Neural cell (in vitro differentiated cells): ENCODE measurements at regions not wholly inside any gene's neighbourhood (a gene's known extent, or its start where the extent isn't known, plus 50 kb on each side); places are given as distances from the start of the nearest gene placed in this dataset.

Experiments
- H2AFZ ChIP-seq: fragments of 200-600, 300-800 bp; sonication (generic), shearing (Covaris generic); 2 replicates; pipeline ENCODE4 v1.6.0; 2014; ENCODE audit warnings: low read depth, mild to moderate bottlenecking, antibody characterized with exemption, low read length, moderate library complexity
- H3F3A ChIP-seq: fragments of 200-600 bp; shearing (Covaris generic); 2 replicates; pipeline ENCODE4 v1.6.1; 2016; ENCODE audit warnings: mild to moderate bottlenecking, moderate library complexity, mixed read lengths, antibody characterized with exemption, low read length; ENCODE audit not compliant: insufficient read depth, poor library complexity, severe bottlenecking
- H3K27ac ChIP-seq: fragments of 200-600, 300-800 bp; sonication (generic), shearing (Covaris generic); 2 replicates; pipeline ENCODE4 v1.5.1; 2014; ENCODE audit warnings: mild to moderate bottlenecking, low read length, moderate library complexity
- H3K27me3 ChIP-seq: fragments of 300-800, 200-600 bp; sonication (generic), shearing (Covaris generic); 2 replicates; pipeline ENCODE4 v1.6.0; 2014; ENCODE audit warnings: mild to moderate bottlenecking, low read depth, low read length, moderate library complexity; ENCODE audit not compliant: insufficient read depth
- H3K36me3 ChIP-seq: fragments of 300-800, 200-600 bp; sonication (generic), shearing (Covaris generic); 2 replicates; pipeline ENCODE4 v1.5.1; 2014; ENCODE audit warnings: mild to moderate bottlenecking, antibody characterized with exemption, low read length, moderate library complexity; ENCODE audit not compliant: insufficient read depth
- H3K4me2 ChIP-seq: fragments of 300-800, 200-600 bp; sonication (generic), shearing (Covaris generic); 2 replicates; pipeline ENCODE4 v1.6.0; 2014; ENCODE audit warnings: mild to moderate bottlenecking, low read length
- H3K4me3 ChIP-seq: fragments of 300-800, 200-600 bp; sonication (generic), shearing (Covaris generic); 2 replicates; pipeline ENCODE4 v1.5.1; 2014; ENCODE audit warnings: mild to moderate bottlenecking, low read length, moderate library complexity
- H3K79me2 ChIP-seq: fragments of 200-600 bp; shearing (Covaris generic); replicated peaks from 2 replicates; pipeline ENCODE4 v1.6.0; 2014; ENCODE audit warnings: mild to moderate bottlenecking, low read length, moderate library complexity; ENCODE audit not compliant: insufficient read depth
- H3K9ac ChIP-seq: fragments of 300-800, 200-600 bp; sonication (generic), shearing (Covaris generic); 2 replicates; pipeline ENCODE4 v1.6.1; 2016; ENCODE audit warnings: mild to moderate bottlenecking, low read length, mixed read lengths
- H3K9me2 ChIP-seq: fragments of 200-600 bp; shearing (Covaris generic); 2 replicates; pipeline ENCODE4 v1.6.1; 2016; ENCODE audit warnings: mild to moderate bottlenecking, low read length, mixed read lengths; ENCODE audit not compliant: insufficient read depth
- H3K9me3 ChIP-seq: fragments of 200-600, 300-800 bp; sonication (generic), shearing (Covaris generic); 2 replicates; pipeline ENCODE4 v1.6.1; 2016; ENCODE audit warnings: mild to moderate bottlenecking, mixed run types, low read length, moderate library complexity, mixed read lengths
- H4K20me1 ChIP-seq: fragments of 200-600 bp; shearing (Covaris generic); 2 replicates; pipeline ENCODE4 v1.6.1; 2016; ENCODE audit warnings: mild to moderate bottlenecking, mixed run types; ENCODE audit not compliant: insufficient read depth
- CTCF ChIP-seq: fragments of 450-650 bp; IDR thresholded peaks from 2 replicates; pipeline ENCODE4 v1.5.1; 2014; ENCODE audit warnings: antibody characterized with exemption, mild to moderate bottlenecking, moderate library complexity; ENCODE audit not compliant: poor library complexity, severe bottlenecking
- EP300 ChIP-seq: fragments of 450-650 bp; conservative IDR thresholded peaks from 2 replicates; pipeline ENCODE4 v1.6.1; 2014; ENCODE audit warnings: antibody characterized with exemption, mild to moderate bottlenecking, moderate library complexity; ENCODE audit not compliant: poor library complexity, severe bottlenecking
- EZH2 ChIP-seq: fragments of 200-600, 300-800 bp; shearing (Covaris generic), sonication (generic); IDR thresholded peaks from 2 replicates; pipeline ENCODE4 v1.6.1; 2014; ENCODE audit warnings: antibody characterized with exemption, low read length, borderline replicate concordance, mild to moderate bottlenecking; ENCODE audit not compliant: insufficient read depth, poor library complexity, severe bottlenecking
- MXI1 ChIP-seq: fragments of 450-650 bp; conservative IDR thresholded peaks from 2 replicates; pipeline ENCODE4 v1.6.1; 2014; ENCODE audit warnings: antibody characterized with exemption, mild to moderate bottlenecking; ENCODE audit not compliant: poor library complexity, severe bottlenecking
- POLR2AphosphoS5 ChIP-seq: IDR thresholded peaks from 2 replicates; pipeline ENCODE4 v1.6.1; 2012
- RAD21 ChIP-seq: fragments of 450-650 bp; conservative IDR thresholded peaks from 2 replicates; pipeline ENCODE4 v1.6.1; 2014; ENCODE audit warnings: antibody characterized with exemption, mild to moderate bottlenecking, moderate library complexity
- REST ChIP-seq: IDR thresholded peaks from 2 replicates; pipeline ENCODE4 v1.6.1; 2012; ENCODE audit warnings: borderline replicate concordance
- SMC3 ChIP-seq: fragments of 450-650 bp; conservative IDR thresholded peaks from 2 replicates; pipeline ENCODE4 v1.6.1; 2014; ENCODE audit warnings: antibody characterized with exemption, mild to moderate bottlenecking, moderate library complexity; ENCODE audit not compliant: poor library complexity
- TAF1 ChIP-seq: IDR thresholded peaks from 2 replicates; pipeline ENCODE4 v1.6.1; 2012; ENCODE audit warnings: low read depth

- Histone ChIP-seq H3K9ac (no peak overlapping the region), H3K27ac (no peak overlapping the region), H3F3A (no peaks in the 10 kb centered on the region), H3K79me2 (no peaks in the 10 kb centered on the region), H3K27me3 (no peaks in the 10 kb centered on the region), H3K9me2 (no peaks in the 10 kb centered on the region), H3K36me3 (no peaks in the 10 kb centered on the region), H4K20me1 (no peaks in the 10 kb centered on the region), H3K4me2 (no peak overlapping the region), H3K4me3 (no peak overlapping the region), H3K9me3 (no peaks in the 10 kb centered on the region), H2AFZ (no peak overlapping the region)
- TF ChIP-seq RAD21 (no peak), SMC3 (no peak), EZH2 (no peak), REST (no peak), TAF1 (no peak), MXI1 (no peak), POLR2AphosphoS5 (no peak), CTCF (no peak), EP300 (no peak)
These were observed 216.6 kb downstream of the IBTK start for GRCh38 chr6:82030761-82031503.

GRCh38 chr6:82030301-82030700 lies 217.2 kb downstream of the IBTK start:
- no peak overlapping the region for H3K9ac ChIP-seq
- TF ChIP-seq MXI1 (no peak), RAD21 (no peak), CTCF (no peak)
- H3K27me3 ChIP-seq: no peaks in the 10 kb centered on the region
- no peak overlapping the region for H2AFZ ChIP-seq
- H3K4me2 ChIP-seq: no peak overlapping the region
- no peaks in the 10 kb centered on the region for H3K9me3 ChIP-seq
- H3K79me2 ChIP-seq: no peaks in the 10 kb centered on the region
- H3K4me3 ChIP-seq: no peak overlapping the region
- no peaks in the 10 kb centered on the region for H3K9me2 ChIP-seq
- no peak overlapping the region for H3K27ac ChIP-seq
- H3K36me3 ChIP-seq: no peaks in the 10 kb centered on the region
- no peaks in the 10 kb centered on the region for H3F3A ChIP-seq
- H4K20me1 ChIP-seq: no peaks in the 10 kb centered on the region
